Endothelial cell of umbilical vein (primary cell): ENCODE measurements at regions not wholly inside any gene's neighbourhood (a gene's known extent, or its start where the extent isn't known, plus 50 kb on each side); places are given as distances from the start of the nearest gene placed in this dataset.

Experiments
- EZH2 ChIP-seq: IDR thresholded peaks from 2 replicates; pipeline ENCODE4 v1.6.1; 2012; ENCODE audit warnings: borderline replicate concordance, low read depth, mild to moderate bottlenecking, moderate library complexity, low read length, inconsistent platforms; ENCODE audit not compliant: severe bottlenecking
- FOS ChIP-seq: IDR thresholded peaks from 2 replicates; pipeline ENCODE4 v1.6.1; 2011; ENCODE audit warnings: mild to moderate bottlenecking, low read length, moderate library complexity, borderline replicate concordance; ENCODE audit not compliant: insufficient read depth
- JUN ChIP-seq: IDR thresholded peaks from 2 replicates; pipeline ENCODE4 v1.6.1; 2011; ENCODE audit warnings: borderline replicate concordance, low read depth; ENCODE audit not compliant: insufficient read length, insufficient read depth
- MYC ChIP-seq: IDR thresholded peaks from one replicate; pipeline ENCODE4 v1.6.1; 2011; ENCODE audit warnings: mild to moderate bottlenecking, low read depth, low read length
- POLR2A ChIP-seq: IDR thresholded peaks from 2 replicates; pipeline ENCODE4 v1.6.1; 2012; ENCODE audit warnings: low read depth, mild to moderate bottlenecking, control low read depth, low read length
- POLR2AphosphoS5 ChIP-seq: IDR thresholded peaks from 2 replicates; pipeline ENCODE4 v1.6.1; 2012; ENCODE audit warnings: low read depth, mild to moderate bottlenecking, control low read depth, low read length, moderate library complexity; ENCODE audit not compliant: insufficient read depth
- TF ChIP-seq, protein P1 (sequence below), 2 donors: IDR thresholded peaks; 1 replicate in 1 of 2; 2 replicates in 1 of 2; pipeline ENCODE4 v1.5.1; 2011; ENCODE audit warnings: low read length in 2 of 2, mild to moderate bottlenecking in 2 of 2, moderate library complexity in 2 of 2, control low read depth in 1 of 2, inconsistent platforms in 1 of 2, low read depth in 1 of 2; ENCODE audit not compliant: insufficient read depth in 1 of 2; ENCODE audit errors: extremely low read depth in 1 of 2
- TF ChIP-seq, protein P2 (sequence below): IDR thresholded peaks from 2 replicates; pipeline ENCODE4 v1.6.1; 2011; ENCODE audit not compliant: insufficient read depth, insufficient read length

DNA sequence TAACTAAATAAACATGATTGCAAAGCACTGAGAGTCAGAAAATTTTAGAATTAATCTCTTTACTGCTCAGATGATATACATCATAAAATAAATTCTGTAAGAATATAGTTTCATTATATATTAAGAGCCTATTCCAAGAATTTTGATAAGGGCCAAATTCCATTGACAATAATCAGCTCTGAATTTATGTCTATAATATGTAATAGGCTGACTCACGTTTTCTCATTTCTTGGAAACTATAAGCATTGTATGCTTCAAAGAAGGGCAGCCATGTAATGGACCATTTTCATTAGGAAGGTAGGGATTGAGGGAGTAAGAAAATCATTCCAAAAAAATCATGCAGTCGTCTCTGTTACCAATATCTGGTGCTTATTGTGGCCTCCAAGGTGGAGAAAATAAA, 315.9 kb downstream of the ZIC4 start:
- TF ChIP-seq POLR2A (no peak), POLR2AphosphoS5 (no peak), FOS (no peak), EZH2 (no peak), JUN (no peak), MYC (no peak)
- TF ChIP-seq, protein P1, sequence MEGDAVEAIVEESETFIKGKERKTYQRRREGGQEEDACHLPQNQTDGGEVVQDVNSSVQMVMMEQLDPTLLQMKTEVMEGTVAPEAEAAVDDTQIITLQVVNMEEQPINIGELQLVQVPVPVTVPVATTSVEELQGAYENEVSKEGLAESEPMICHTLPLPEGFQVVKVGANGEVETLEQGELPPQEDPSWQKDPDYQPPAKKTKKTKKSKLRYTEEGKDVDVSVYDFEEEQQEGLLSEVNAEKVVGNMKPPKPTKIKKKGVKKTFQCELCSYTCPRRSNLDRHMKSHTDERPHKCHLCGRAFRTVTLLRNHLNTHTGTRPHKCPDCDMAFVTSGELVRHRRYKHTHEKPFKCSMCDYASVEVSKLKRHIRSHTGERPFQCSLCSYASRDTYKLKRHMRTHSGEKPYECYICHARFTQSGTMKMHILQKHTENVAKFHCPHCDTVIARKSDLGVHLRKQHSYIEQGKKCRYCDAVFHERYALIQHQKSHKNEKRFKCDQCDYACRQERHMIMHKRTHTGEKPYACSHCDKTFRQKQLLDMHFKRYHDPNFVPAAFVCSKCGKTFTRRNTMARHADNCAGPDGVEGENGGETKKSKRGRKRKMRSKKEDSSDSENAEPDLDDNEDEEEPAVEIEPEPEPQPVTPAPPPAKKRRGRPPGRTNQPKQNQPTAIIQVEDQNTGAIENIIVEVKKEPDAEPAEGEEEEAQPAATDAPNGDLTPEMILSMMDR (IDR thresholded peaks at IDR 0.05; ENCODE audit: extremely low read depth in 1 of 2, insufficient read depth in 1 of 2, low read depth in 1 of 2, low read length in 2 of 2) = no peak
- TF ChIP-seq, protein P2, sequence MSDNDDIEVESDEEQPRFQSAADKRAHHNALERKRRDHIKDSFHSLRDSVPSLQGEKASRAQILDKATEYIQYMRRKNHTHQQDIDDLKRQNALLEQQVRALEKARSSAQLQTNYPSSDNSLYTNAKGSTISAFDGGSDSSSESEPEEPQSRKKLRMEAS = no peak
